Spleen (tissue), 11 donors: ENCODE measurements at regions not wholly inside any gene's neighbourhood (a gene's known extent, or its start where the extent isn't known, plus 50 kb on each side); places are given as distances from the start of the nearest gene placed in this dataset.

Source experiments
- DNase-seq: peaks from one replicate; pipeline ENCODE4 v3.0.0-alpha.2; 2020
- H3K27ac ChIP-seq, 8 donors: fragments of 200-600 bp; sonication (generic) in 7 of 8; 1 replicate in 4 of 8; 2 replicates in 4 of 8; pipeline versions ENCODE4 v1.5.0 to v1.8.0; 2016 to 2021; ENCODE audit warnings: inconsistent platforms in 4 of 8, mild to moderate bottlenecking in 4 of 8, moderate library complexity in 1 of 8
- H3K27me3 ChIP-seq, 7 donors: fragments of 200-600 bp; sonication (generic) in 6 of 7; replicated peaks in 1 of 7; 1 replicate in 4 of 7; 2 replicates in 3 of 7; pipeline versions ENCODE4 v1.5.0 to v1.8.0; 2016 to 2021; ENCODE audit warnings: inconsistent platforms in 3 of 7, mild to moderate bottlenecking in 1 of 7
- H3K36me3 ChIP-seq, 6 donors: fragments of 200-600 bp; sonication (generic) in 5 of 6; 1 replicate in 4 of 6; 2 replicates in 2 of 6; pipeline versions ENCODE4 v1.5.0 to v1.8.0; 2016 to 2021; ENCODE audit warnings: inconsistent platforms in 2 of 6
- H3K4me1 ChIP-seq, 6 donors: fragments of 200-600 bp; sonication (generic) in 5 of 6; 1 replicate in 3 of 6; 2 replicates in 3 of 6; pipeline versions ENCODE4 v1.5.0 to v1.8.0; 2016 to 2021; ENCODE audit warnings: inconsistent platforms in 3 of 6
- H3K4me3 ChIP-seq, 8 donors: fragments of 200-600 bp; sonication (generic) in 7 of 8; 1 replicate in 4 of 8; 2 replicates in 4 of 8; pipeline versions ENCODE4 v1.5.0 to v1.8.0; 2016 to 2021; ENCODE audit warnings: inconsistent platforms in 4 of 8, mild to moderate bottlenecking in 4 of 8, moderate library complexity in 2 of 8
- H3K9me3 ChIP-seq, 8 donors: fragments of 200-600 bp; sonication (generic) in 7 of 8; 1 replicate in 4 of 8; 2 replicates in 4 of 8; pipeline versions ENCODE4 v1.5.0 to v1.8.0; 2016 to 2021; ENCODE audit warnings: inconsistent platforms in 4 of 8
- POLR2A ChIP-seq, 3 donors: fragments of 450-650 bp; IDR thresholded peaks; one replicate each; pipeline ENCODE4 v1.5.1; 2017; ENCODE audit warnings: antibody characterized with exemption in 3 of 3, mild to moderate bottlenecking in 1 of 3
- POLR2AphosphoS5 ChIP-seq, 3 donors: sonication (generic); formaldehyde crosslinking; IDR thresholded peaks; one replicate each; pipeline ENCODE4 v1.5.1; 2017; ENCODE audit warnings: antibody characterized with exemption in 3 of 3
- WGBS, 5 donors: extraction: QIAGEN DNeasy Blood & Tissue Kit in 3 of 5; methylation state at CpG; one replicate each; pipeline versions ENCODE4 v1.1.5 to v1.1.7; 2013 to 2018; 5-methylcytosine and 5-hydroxymethylcytosine counted together
- intact Hi-C: fragments of 100-400 bp; cut with DNase I; formaldehyde crosslinking; loops from one replicate; pipeline ENCODE4 v1.15.0; 2023; ENCODE audit warnings: low total_unique reads
- TF ChIP-seq, protein P1 (sequence below), 11 experiments: fragments of 200-600 bp in 7 of 11; fragments of 450-650 bp in 4 of 11; sonication (generic) in 4 of 11; IDR thresholded peaks in 8 of 11; conservative IDR thresholded peaks in 3 of 11; 1 replicate in 7 of 11; 2 replicates in 4 of 11; pipeline versions ENCODE4 v1.4.0 to v1.8.0; 2016 to 2021; ENCODE audit warnings: antibody characterized with exemption in 11 of 11, inconsistent platforms in 4 of 11, mild to moderate bottlenecking in 1 of 11
- donor health status: healthy with polysubstance abuse.
- donor health status: DM: no; HTN: no; CAD: no; lungs with moderate emphysema.
- donor health status: DM: no; HTN: no; CAD: no.
- donor health status: Bipolar disorder and iron deficiency.
- donor health status: healthy.
- donor health status: DM: no; HTN: no; CAD: no.
- donor health status: DM: yes; HTN: yes; CAD: no.

DNA sequence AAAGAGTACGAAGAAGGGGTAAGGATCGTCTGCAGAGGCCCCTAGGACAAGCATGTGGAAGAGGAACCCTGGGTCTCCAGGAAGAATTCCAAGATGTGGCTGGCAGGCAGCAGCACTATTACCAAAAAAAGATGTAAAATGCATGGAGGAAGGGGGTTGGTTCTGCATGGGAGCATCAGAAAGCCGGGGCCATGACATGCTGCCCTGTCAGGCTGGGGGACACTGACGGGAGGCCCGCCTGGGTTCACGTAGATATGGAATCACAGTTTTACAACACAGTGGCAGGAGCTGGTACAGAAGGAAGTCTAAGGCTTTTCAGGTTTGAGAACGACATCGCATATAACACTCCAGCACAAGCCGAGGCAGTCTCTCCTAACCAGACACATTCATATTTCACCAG, 150.0 kb upstream of the GSC start:
- TF ChIP-seq POLR2AphosphoS5 (IDR thresholded peaks at IDR 0.05), result no peak
- no peak for TF ChIP-seq POLR2A (IDR thresholded peaks at IDR 0.05)
- TF ChIP-seq, protein P1, sequence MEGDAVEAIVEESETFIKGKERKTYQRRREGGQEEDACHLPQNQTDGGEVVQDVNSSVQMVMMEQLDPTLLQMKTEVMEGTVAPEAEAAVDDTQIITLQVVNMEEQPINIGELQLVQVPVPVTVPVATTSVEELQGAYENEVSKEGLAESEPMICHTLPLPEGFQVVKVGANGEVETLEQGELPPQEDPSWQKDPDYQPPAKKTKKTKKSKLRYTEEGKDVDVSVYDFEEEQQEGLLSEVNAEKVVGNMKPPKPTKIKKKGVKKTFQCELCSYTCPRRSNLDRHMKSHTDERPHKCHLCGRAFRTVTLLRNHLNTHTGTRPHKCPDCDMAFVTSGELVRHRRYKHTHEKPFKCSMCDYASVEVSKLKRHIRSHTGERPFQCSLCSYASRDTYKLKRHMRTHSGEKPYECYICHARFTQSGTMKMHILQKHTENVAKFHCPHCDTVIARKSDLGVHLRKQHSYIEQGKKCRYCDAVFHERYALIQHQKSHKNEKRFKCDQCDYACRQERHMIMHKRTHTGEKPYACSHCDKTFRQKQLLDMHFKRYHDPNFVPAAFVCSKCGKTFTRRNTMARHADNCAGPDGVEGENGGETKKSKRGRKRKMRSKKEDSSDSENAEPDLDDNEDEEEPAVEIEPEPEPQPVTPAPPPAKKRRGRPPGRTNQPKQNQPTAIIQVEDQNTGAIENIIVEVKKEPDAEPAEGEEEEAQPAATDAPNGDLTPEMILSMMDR (IDR thresholded peaks at IDR 0.05 in 8 of 11, conservative IDR thresholded peaks at IDR 0.05 in 3 of 11), result no peak
- DNase-seq, result no peak
- H3K9me3 ChIP-seq, result no peaks in the 10 kb centered on the region
- no peaks in the 10 kb centered on the region for H3K36me3 ChIP-seq
- no peaks in the 10 kb centered on the region for H3K27me3 ChIP-seq
- H3K4me1 ChIP-seq, result peaks cover 0 to 5% (median 0%) of the 10 kb centered on the region in 6 donors
- intact Hi-C loops, result no loop called here
- 85 to 94% (median 90%) methylated on average over 9 of the region's 9 CpGs for WGBS, 5 donors
- H3K4me3 ChIP-seq, result no peak overlapping the region
- H3K27ac ChIP-seq, result no peak overlapping the region

GRCh38 chr14:94918896-94919295, 149.0 kb upstream of the GSC start:
- Histone ChIP-seq H3K36me3 (no peaks in the 10 kb centered on the region), H3K27me3 (no peaks in the 10 kb centered on the region), H3K27ac (no peak overlapping the region), H3K4me1 (peaks cover 0 to 5% (median 0%) of the 10 kb centered on the region in 6 donors), H3K4me3 (no peak overlapping the region), H3K9me3 (no peaks in the 10 kb centered on the region)
- WGBS, 5 donors, result 72 to 78% (median 75%) methylated on average over 8 of the region's 8 CpGs
- intact Hi-C loops, result no loop called here
- TF ChIP-seq POLR2A (IDR thresholded peaks at IDR 0.05) (no peak), POLR2AphosphoS5 (IDR thresholded peaks at IDR 0.05) (no peak)
- TF ChIP-seq, protein P1 (IDR thresholded peaks at IDR 0.05 in 8 of 11, conservative IDR thresholded peaks at IDR 0.05 in 3 of 11), result no peak
- no peak for DNase-seq

GRCh38 chr14:94917041-94917600, 147.2 kb upstream of the GSC start:
- WGBS, 5 donors, result 83 to 91% (median 87%) methylated on average over 7 of the region's 7 CpGs
- no peak overlapping the region for H3K27ac ChIP-seq
- intact Hi-C loops, result no loop called here

GRCh38 chr14:94914191-94914590, 144.3 kb upstream of the GSC start:
- Histone ChIP-seq H3K4me3 (no peak overlapping the region), H3K27me3 (peaks cover 0 to 4% (median 0%) of the 10 kb centered on the region in 7 donors), H3K36me3 (no peaks in the 10 kb centered on the region), H3K9me3 (peaks cover 0 to 12% (median 2%) of the 10 kb centered on the region in 8 donors), H3K27ac (no peak overlapping the region), H3K4me1 (no peaks in the 10 kb centered on the region)
- TF ChIP-seq, protein P1 (IDR thresholded peaks at IDR 0.05 in 8 of 11, conservative IDR thresholded peaks at IDR 0.05 in 3 of 11), result no peak
- TF ChIP-seq POLR2A (IDR thresholded peaks at IDR 0.05) (no peak), POLR2AphosphoS5 (IDR thresholded peaks at IDR 0.05) (no peak)
- 55 to 91% (median 80%) methylated on average over 3 of the region's 3 CpGs for WGBS, 5 donors
- intact Hi-C loops, result no loop called here
- no peak for DNase-seq

More at GRCh38 chr14:94917041-94917600, 147.2 kb upstream of the GSC start:
- H3K4me1 ChIP-seq, result peaks cover 0 to 5% (median 0%) of the 10 kb centered on the region in 6 donors
- no peaks in the 10 kb centered on the region for H3K36me3 ChIP-seq
- H3K4me3 ChIP-seq, result no peak overlapping the region
- peaks cover 0 to 1% (median 0%) of the 10 kb centered on the region in 8 donors for H3K9me3 ChIP-seq
- no peak for DNase-seq
- no peaks in the 10 kb centered on the region for H3K27me3 ChIP-seq
- TF ChIP-seq, protein P1 (IDR thresholded peaks at IDR 0.05 in 8 of 11, conservative IDR thresholded peaks at IDR 0.05 in 3 of 11), result no peak
- TF ChIP-seq POLR2AphosphoS5 (IDR thresholded peaks at IDR 0.05), result no peak
